ENCODE measurements at regions not wholly inside any gene's neighbourhood (a gene's known extent, or its start where the extent isn't known, plus 50 kb on each side); places are given as distances from the start of the nearest gene placed in this dataset.

DNA sequence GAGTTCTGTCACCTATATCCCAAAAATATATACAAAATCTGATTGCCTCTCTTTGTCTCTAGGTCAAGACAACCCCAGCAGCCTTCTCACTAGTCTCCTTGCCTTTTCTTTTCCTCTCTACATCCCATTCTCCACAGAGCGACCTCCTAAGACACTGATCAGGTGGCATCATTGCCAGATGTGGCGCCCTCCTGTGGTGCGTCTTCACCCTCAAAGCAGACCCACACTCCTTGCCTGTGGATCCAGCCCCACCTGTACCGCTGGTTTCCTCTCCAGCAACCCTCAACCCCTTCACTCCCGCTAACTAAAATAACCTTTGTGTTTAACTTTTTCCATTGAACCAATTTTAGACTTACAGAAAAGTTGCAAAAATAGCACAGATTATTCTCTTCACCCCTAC lies 273.3 kb downstream of the GLI2 start:
- H3K9ac ChIP-seq (ENCODE audit: low read length), result no peak overlapping the region
- H3K4me1 Mint-ChIP-seq (ENCODE audit: low read depth, unreplicated experiment), result peaks cover 4% of the 10 kb centered on the region
- H3K4me3 Mint-ChIP-seq (ENCODE audit: unreplicated experiment), result no peak overlapping the region
- H4K20me1 ChIP-seq (ENCODE audit: insufficient read depth, low read length), result no peaks in the 10 kb centered on the region
- no peak for FAIRE-seq
- H3K36me3 Mint-ChIP-seq (ENCODE audit: low read depth, unreplicated experiment), result no peaks in the 10 kb centered on the region
- no peak for DNase-seq (ENCODE audit: low read depth)
- no peak overlapping the region for H3K27ac Mint-ChIP-seq (ENCODE audit: unreplicated experiment)
- no peak overlapping the region for H3K4me3 ChIP-seq (ENCODE audit: insufficient read depth, low read depth, low read length)
- no peaks in the 10 kb centered on the region for H3K36me3 ChIP-seq (ENCODE audit: insufficient read depth, low read length)
- H3K27me3 ChIP-seq (ENCODE audit: insufficient read depth, low read length), result no peaks in the 10 kb centered on the region
- peaks cover 33% of the 10 kb centered on the region for H3K27me3 Mint-ChIP-seq (ENCODE audit: low read depth, unreplicated experiment)
- H3K79me2 ChIP-seq (ENCODE audit: insufficient read depth, low read length), result no peaks in the 10 kb centered on the region
- TF ChIP-seq CTCF (IDR thresholded peaks at IDR 0.05; ENCODE audit: insufficient read depth, low read depth, low read length) (peak; percentile 13), EZH2 (IDR thresholded peaks at IDR 0.05; ENCODE audit: insufficient read depth, low read length) (no peak)
- H3K4me2 ChIP-seq (ENCODE audit: low read length), result no peak overlapping the region
- H3K9me3 Mint-ChIP-seq (ENCODE audit: unreplicated experiment), result peaks cover 14% of the 10 kb centered on the region
- no peak overlapping the region for H2AFZ ChIP-seq (ENCODE audit: low read depth, low read length)
- no peak overlapping the region for H3K27ac ChIP-seq (ENCODE audit: low read depth, low read length)
- H3K4me1 ChIP-seq (ENCODE audit: insufficient read depth, low read length), result no peaks in the 10 kb centered on the region
- no peaks in the 10 kb centered on the region for H3K9me3 ChIP-seq (ENCODE audit: insufficient read depth, low read depth, low read length)

DNA sequence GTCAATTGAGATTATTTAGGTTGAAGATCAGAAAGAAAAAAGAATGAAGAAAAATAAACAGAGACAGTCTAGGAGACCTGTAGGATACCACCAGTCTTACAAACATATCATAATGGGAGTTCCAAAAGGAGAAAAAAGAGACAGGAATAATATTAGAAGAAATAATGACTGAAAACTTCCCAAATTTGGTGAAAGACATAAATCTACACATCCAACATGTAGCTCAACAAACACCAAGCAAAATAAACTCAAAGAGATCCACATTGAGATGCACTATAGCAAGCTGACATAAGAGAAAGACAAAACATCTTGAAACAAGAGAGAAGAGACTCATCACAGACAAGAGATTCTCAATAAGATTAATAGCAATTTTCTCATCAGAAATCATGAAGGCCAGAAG lies 274.0 kb downstream of the TFCP2L1 start:
- H3K27ac Mint-ChIP-seq (ENCODE audit: unreplicated experiment), result no peak overlapping the region
- H2AFZ ChIP-seq (ENCODE audit: low read depth, low read length), result no peak overlapping the region
- H4K20me1 ChIP-seq (ENCODE audit: insufficient read depth, low read length), result no peaks in the 10 kb centered on the region
- peaks cover 26% of the 10 kb centered on the region for H3K27me3 Mint-ChIP-seq (ENCODE audit: low read depth, unreplicated experiment)
- H3K36me3 ChIP-seq (ENCODE audit: insufficient read depth, low read length), result no peaks in the 10 kb centered on the region
- no peaks in the 10 kb centered on the region for H3K27me3 ChIP-seq (ENCODE audit: insufficient read depth, low read length)
- no peaks in the 10 kb centered on the region for H3K79me2 ChIP-seq (ENCODE audit: insufficient read depth, low read length)
- H3K4me3 ChIP-seq (ENCODE audit: insufficient read depth, low read depth, low read length), result no peak overlapping the region
- H3K27ac ChIP-seq (ENCODE audit: low read depth, low read length), result no peak overlapping the region
- DNase-seq (ENCODE audit: low read depth) (no peak), FAIRE-seq (no peak)
- H3K9me3 ChIP-seq (ENCODE audit: insufficient read depth, low read depth, low read length), result no peaks in the 10 kb centered on the region
- H3K36me3 Mint-ChIP-seq (ENCODE audit: low read depth, unreplicated experiment), result no peaks in the 10 kb centered on the region
- H3K4me2 ChIP-seq (ENCODE audit: low read length), result no peak overlapping the region
- peaks cover 3% of the 10 kb centered on the region for H3K4me1 Mint-ChIP-seq (ENCODE audit: low read depth, unreplicated experiment)
- no peak overlapping the region for H3K4me3 Mint-ChIP-seq (ENCODE audit: unreplicated experiment)
- peaks cover 11% of the 10 kb centered on the region for H3K9me3 Mint-ChIP-seq (ENCODE audit: unreplicated experiment)
- H3K9ac ChIP-seq (ENCODE audit: low read length), result no peak overlapping the region
- TF ChIP-seq CTCF (IDR thresholded peaks at IDR 0.05; ENCODE audit: insufficient read depth, low read depth, low read length) (no peak), EZH2 (IDR thresholded peaks at IDR 0.05; ENCODE audit: insufficient read depth, low read length) (no peak)
- H3K4me1 ChIP-seq (ENCODE audit: insufficient read depth, low read length), result no peaks in the 10 kb centered on the region

DNA sequence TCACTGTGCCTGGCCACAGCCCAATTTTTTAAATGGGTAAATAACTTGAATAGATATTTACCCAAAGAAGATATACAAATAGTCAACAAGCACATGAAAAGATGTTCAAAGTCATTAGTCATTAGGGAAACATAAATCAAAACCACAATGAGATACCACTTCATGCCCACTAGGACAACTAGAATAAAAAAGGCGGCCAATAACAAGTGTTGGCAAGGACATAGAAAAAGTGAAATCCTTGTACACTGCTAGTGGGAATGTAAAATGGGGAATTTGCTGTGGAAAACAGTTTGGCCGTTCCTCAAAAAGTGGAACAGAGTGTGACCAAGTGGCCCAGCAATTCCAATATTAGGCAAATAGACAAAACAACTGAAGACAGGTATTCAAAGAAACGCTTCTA lies 270.1 kb downstream of the TFCP2L1 start:
- H3K9me3 ChIP-seq (ENCODE audit: insufficient read depth, low read depth, low read length), result no peaks in the 10 kb centered on the region
- Mint-ChIP-seq H3K4me3 (ENCODE audit: unreplicated experiment) (no peak overlapping the region), H3K27me3 (ENCODE audit: low read depth, unreplicated experiment) (peaks cover 23% of the 10 kb centered on the region), H3K4me1 (ENCODE audit: low read depth, unreplicated experiment) (no peaks in the 10 kb centered on the region), H3K27ac (ENCODE audit: unreplicated experiment) (no peak overlapping the region), H3K36me3 (ENCODE audit: low read depth, unreplicated experiment) (no peaks in the 10 kb centered on the region), H3K9me3 (ENCODE audit: unreplicated experiment) (peaks cover 1% of the 10 kb centered on the region)
- H3K36me3 ChIP-seq (ENCODE audit: insufficient read depth, low read length), result no peaks in the 10 kb centered on the region
- H3K79me2 ChIP-seq (ENCODE audit: insufficient read depth, low read length), result no peaks in the 10 kb centered on the region
- no peak overlapping the region for H3K4me3 ChIP-seq (ENCODE audit: insufficient read depth, low read depth, low read length)
- no peaks in the 10 kb centered on the region for H3K27me3 ChIP-seq (ENCODE audit: insufficient read depth, low read length)
- H2AFZ ChIP-seq (ENCODE audit: low read depth, low read length), result no peak overlapping the region
- TF ChIP-seq EZH2 (IDR thresholded peaks at IDR 0.05; ENCODE audit: insufficient read depth, low read length), result no peak
- TF ChIP-seq CTCF (IDR thresholded peaks at IDR 0.05; ENCODE audit: insufficient read depth, low read depth, low read length), result no peak
- H3K27ac ChIP-seq (ENCODE audit: low read depth, low read length), result no peak overlapping the region
- H3K4me1 ChIP-seq (ENCODE audit: insufficient read depth, low read length), result peaks cover 5% of the 10 kb centered on the region
- no peak overlapping the region for H3K4me2 ChIP-seq (ENCODE audit: low read length)
- H4K20me1 ChIP-seq (ENCODE audit: insufficient read depth, low read length), result no peaks in the 10 kb centered on the region
- no peak for DNase-seq (ENCODE audit: low read depth)
- FAIRE-seq, result no peak
- H3K9ac ChIP-seq (ENCODE audit: low read length), result no peak overlapping the region
